Gastroesophageal sphincter (tissue), 4 donors: ENCODE measurements at regions not wholly inside any gene's neighbourhood (a gene's known extent, or its start where the extent isn't known, plus 50 kb on each side); places are given as distances from the start of the nearest gene placed in this dataset.

Experiments
- ATAC-seq: fragments of 150-250 bp; one replicate; pipeline ENCODE4 v1.9.1; 2016; ENCODE audit warnings: mild to moderate bottlenecking, moderate library complexity
- H3K27ac ChIP-seq, 4 donors: fragments of 200-600 bp; sonication (generic) in 3 of 4; 1 replicate in 3 of 4; 2 replicates in 1 of 4; pipeline ENCODE4 v1.5.1; 2016 to 2019
- H3K27me3 ChIP-seq: fragments of 200-600 bp; sonication (generic); one replicate; pipeline ENCODE4 v1.5.1; 2019
- H3K36me3 ChIP-seq, 2 donors: fragments of 200-600 bp; sonication (generic); one replicate each; pipeline ENCODE4 v1.5.1; 2019; ENCODE audit warnings: control low read depth in 1 of 2
- H3K4me1 ChIP-seq, 3 donors: fragments of 200-600 bp; sonication (generic); 1 replicate in 2 of 3; 2 replicates in 1 of 3; pipeline ENCODE4 v1.5.1; 2016 to 2019; ENCODE audit warnings: control low read depth in 2 of 3
- H3K4me3 ChIP-seq, 2 donors: fragments of 200-600 bp; sonication (generic); one replicate each; pipeline ENCODE4 v1.5.1; 2019; ENCODE audit warnings: mild to moderate bottlenecking in 1 of 2, moderate library complexity in 1 of 2
- H3K9me3 ChIP-seq, 3 donors: fragments of 200-600 bp; sonication (generic); one replicate each; pipeline ENCODE4 v1.5.1; 2017 to 2019; ENCODE audit warnings: control low read depth in 2 of 3
- CTCF ChIP-seq, 4 experiments: fragments of 200-600 bp in 2 of 4; fragments of 450-650 bp in 2 of 4; sonication (generic) in 1 of 4; IDR thresholded peaks; one replicate each; pipeline ENCODE4 v1.5.1; 2017 to 2019; ENCODE audit warnings: antibody characterized with exemption in 4 of 4, mild to moderate bottlenecking in 2 of 4, moderate library complexity in 2 of 4
- EP300 ChIP-seq: sonication (generic); formaldehyde crosslinking; IDR thresholded peaks from one replicate; pipeline ENCODE4 v1.6.1; 2017; ENCODE audit warnings: antibody characterized with exemption, mild to moderate bottlenecking
- POLR2A ChIP-seq, 2 donors: fragments of 450-650 bp; IDR thresholded peaks; one replicate each; pipeline ENCODE4 v1.6.1; 2017; ENCODE audit warnings: antibody characterized with exemption in 2 of 2, mild to moderate bottlenecking in 2 of 2, moderate library complexity in 1 of 2
- POLR2AphosphoS5 ChIP-seq: sonication (generic); formaldehyde crosslinking; IDR thresholded peaks from one replicate; pipeline ENCODE4 v1.6.1; 2017; ENCODE audit warnings: antibody characterized with exemption
- WGBS, 2 donors: methylation state at CpG; one replicate each; pipeline ENCODE4 v1.1.5; 2018; ENCODE audit warnings: low coverage in 1 of 2; 5-methylcytosine and 5-hydroxymethylcytosine counted together

- H3K4me1 ChIP-seq: no peaks in the 10 kb centered on the region
- no peak overlapping the region for H3K4me3 ChIP-seq
- TF ChIP-seq POLR2AphosphoS5: no peak
- no peak for TF ChIP-seq EP300
- no peak for TF ChIP-seq POLR2A (IDR thresholded peaks at IDR 0.05)
- no peak for TF ChIP-seq CTCF (IDR thresholded peaks at IDR 0.05)
- no peak for ATAC-seq
- no peaks in the 10 kb centered on the region for H3K36me3 ChIP-seq
- no peaks in the 10 kb centered on the region for H3K9me3 ChIP-seq
- 14 to 22% methylated on average over 1 of the region's 1 CpG for WGBS, 2 donors
- no peaks in the 10 kb centered on the region for H3K27me3 ChIP-seq
- no peak overlapping the region for H3K27ac ChIP-seq
Measured at GRCh38 chr16:7834771-7835431, 502.3 kb downstream of the RBFOX1 start.

GRCh38 chr16:7820816-7821215 lies 488.2 kb downstream of the RBFOX1 start:
- no peaks in the 10 kb centered on the region for H3K36me3 ChIP-seq
- no peak overlapping the region for H3K4me3 ChIP-seq
- no peak for ATAC-seq
- 41 to 59% methylated on average over 4 of the region's 4 CpGs for WGBS, 2 donors
- no peaks in the 10 kb centered on the region for H3K9me3 ChIP-seq
- H3K4me1 ChIP-seq: no peaks in the 10 kb centered on the region
- no peak for TF ChIP-seq CTCF (IDR thresholded peaks at IDR 0.05)
- TF ChIP-seq POLR2A (IDR thresholded peaks at IDR 0.05): no peak
- TF ChIP-seq EP300: no peak
- no peak for TF ChIP-seq POLR2AphosphoS5
- no peaks in the 10 kb centered on the region for H3K27me3 ChIP-seq
- no peak overlapping the region for H3K27ac ChIP-seq

GRCh38 chr16:7805686-7806396 lies 473.2 kb downstream of the RBFOX1 start:
- H3K27ac ChIP-seq: no peak overlapping the region
- H3K9me3 ChIP-seq: no peaks in the 10 kb centered on the region
- no peak for ATAC-seq
- WGBS, 2 donors: 37 to 58% methylated on average over 8 of the region's 8 CpGs
- no peaks in the 10 kb centered on the region for H3K4me1 ChIP-seq
- H3K36me3 ChIP-seq: no peaks in the 10 kb centered on the region
- TF ChIP-seq CTCF (IDR thresholded peaks at IDR 0.05) (no peak), EP300 (no peak), POLR2A (IDR thresholded peaks at IDR 0.05) (no peak), POLR2AphosphoS5 (no peak)
- no peaks in the 10 kb centered on the region for H3K27me3 ChIP-seq
- H3K4me3 ChIP-seq: no peak overlapping the region

- Histone ChIP-seq H3K9me3 (no peaks in the 10 kb centered on the region), H3K4me1 (no peaks in the 10 kb centered on the region), H3K27me3 (no peaks in the 10 kb centered on the region), H3K4me3 (no peak overlapping the region), H3K27ac (no peak overlapping the region), H3K36me3 (no peaks in the 10 kb centered on the region)
- ATAC-seq: no peak
- 72 to 91% methylated on average over 9 of the region's 10 CpGs for WGBS, 2 donors
- TF ChIP-seq CTCF (IDR thresholded peaks at IDR 0.05) (no peak), POLR2A (IDR thresholded peaks at IDR 0.05) (no peak), POLR2AphosphoS5 (no peak), EP300 (no peak)
Measured at GRCh38 chr16:7804635-7805195, 472.1 kb downstream of the RBFOX1 start.

GRCh38 chr16:7792346-7792745 lies 459.7 kb downstream of the RBFOX1 start:
- no peak for TF ChIP-seq CTCF (IDR thresholded peaks at IDR 0.05)
- H3K9me3 ChIP-seq: no peaks in the 10 kb centered on the region
- H3K27me3 ChIP-seq: no peaks in the 10 kb centered on the region
- H3K36me3 ChIP-seq: no peaks in the 10 kb centered on the region
- WGBS, 2 donors: 58 to 74% methylated on average over 4 of the region's 4 CpGs
- no peak for ATAC-seq
- no peak overlapping the region for H3K4me3 ChIP-seq
- H3K4me1 ChIP-seq: no peaks in the 10 kb centered on the region
- no peak overlapping the region for H3K27ac ChIP-seq
